Upper lobe of right lung (tissue), 1 donor: ENCODE measurements at regions not wholly inside any gene's neighbourhood (a gene's known extent, or its start where the extent isn't known, plus 50 kb on each side); places are given as distances from the start of the nearest gene placed in this dataset.

Experiments used
- ATAC-seq: fragments of 200-7000 bp; cut with Tn5 transposase; one replicate; pipeline ENCODE4 v1.9.1; 2020; ENCODE audit warnings: mild to moderate bottlenecking, moderate library complexity
- DNase-seq: peaks from one replicate; pipeline ENCODE4 v3.0.0-alpha.2; 2020
- H3K27ac ChIP-seq: fragments of 200-600 bp; one replicate; pipeline ENCODE4 v1.8.0; 2022
- H3K27me3 ChIP-seq: fragments of 200-600 bp; one replicate; pipeline ENCODE4 v1.8.0; 2022; ENCODE audit warnings: mild to moderate bottlenecking
- H3K36me3 ChIP-seq: fragments of 200-600 bp; one replicate; pipeline ENCODE4 v1.8.0; 2022
- H3K4me1 ChIP-seq: fragments of 200-600 bp; one replicate; pipeline ENCODE4 v1.8.0; 2022
- H3K4me3 ChIP-seq: fragments of 200-600 bp; one replicate; pipeline ENCODE4 v1.8.0; 2022; ENCODE audit warnings: mild to moderate bottlenecking
- H3K9me3 ChIP-seq: fragments of 200-600 bp; one replicate; pipeline ENCODE4 v1.8.0; 2022
- CTCF ChIP-seq: fragments of 200-600 bp; IDR thresholded peaks from one replicate; pipeline ENCODE4 v1.8.0; 2022; ENCODE audit warnings: antibody characterized with exemption
- intact Hi-C: fragments of 100-400 bp; cut with DNase I; formaldehyde crosslinking; loops from one replicate; pipeline ENCODE4 v1.11.0; 2022
- donor health status: DM: no; HTN: yes; CAD: no; lungs with severe emphysema.

- intact Hi-C loops: no loop called here
- no peak overlapping the region for H3K4me3 ChIP-seq
Observed at GRCh38 chr5:74122979-74123590, 497.1 kb downstream of the ARHGEF28 start.

DNA sequence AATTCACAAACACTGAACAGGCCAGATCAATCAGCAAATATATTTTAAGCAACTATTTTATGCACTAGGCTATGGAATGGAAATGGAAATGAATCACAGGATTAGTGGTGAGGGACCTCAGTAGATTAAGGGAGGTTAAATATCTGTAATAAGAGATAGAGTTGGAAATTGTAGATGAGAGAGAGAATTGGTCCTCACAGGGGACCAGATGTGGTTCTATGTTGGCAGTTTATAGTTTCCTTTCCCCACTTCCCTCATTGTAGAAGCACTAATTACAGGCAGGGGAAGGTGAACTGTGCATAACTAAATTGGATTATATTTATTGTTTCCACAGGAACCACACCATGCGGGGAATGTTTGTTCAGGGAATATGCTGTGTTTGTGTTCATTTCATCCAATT, 496.2 kb downstream of the ARHGEF28 start:
- TF ChIP-seq CTCF: no peak
- no peak for ATAC-seq
- DNase-seq: no peak
- Histone ChIP-seq H3K36me3 (no peaks in the 10 kb centered on the region), H3K9me3 (no peaks in the 10 kb centered on the region), H3K27ac (no peak overlapping the region), H3K27me3 (no peaks in the 10 kb centered on the region), H3K4me1 (no peaks in the 10 kb centered on the region), H3K4me3 (no peak overlapping the region)
- intact Hi-C loops: no loop called here

More at GRCh38 chr5:74122979-74123590, 497.1 kb downstream of the ARHGEF28 start:
- TF ChIP-seq CTCF: no peak
- Histone ChIP-seq H3K27ac (no peak overlapping the region), H3K4me1 (peaks cover 6% of the 10 kb centered on the region), H3K27me3 (no peaks in the 10 kb centered on the region), H3K36me3 (no peaks in the 10 kb centered on the region), H3K9me3 (no peaks in the 10 kb centered on the region)
- DNase-seq (no peak), ATAC-seq (no peak)

- TF ChIP-seq CTCF: no peak
- Histone ChIP-seq H3K36me3 (no peaks in the 10 kb centered on the region), H3K4me1 (no peaks in the 10 kb centered on the region), H3K4me3 (no peak overlapping the region), H3K27ac (no peak overlapping the region), H3K9me3 (no peaks in the 10 kb centered on the region), H3K27me3 (no peaks in the 10 kb centered on the region)
- intact Hi-C loops: no loop called here
- ATAC-seq (no peak), DNase-seq (no peak)
Observed at GRCh38 chr5:74120585-74120984, 494.6 kb downstream of the ARHGEF28 start.

DNA sequence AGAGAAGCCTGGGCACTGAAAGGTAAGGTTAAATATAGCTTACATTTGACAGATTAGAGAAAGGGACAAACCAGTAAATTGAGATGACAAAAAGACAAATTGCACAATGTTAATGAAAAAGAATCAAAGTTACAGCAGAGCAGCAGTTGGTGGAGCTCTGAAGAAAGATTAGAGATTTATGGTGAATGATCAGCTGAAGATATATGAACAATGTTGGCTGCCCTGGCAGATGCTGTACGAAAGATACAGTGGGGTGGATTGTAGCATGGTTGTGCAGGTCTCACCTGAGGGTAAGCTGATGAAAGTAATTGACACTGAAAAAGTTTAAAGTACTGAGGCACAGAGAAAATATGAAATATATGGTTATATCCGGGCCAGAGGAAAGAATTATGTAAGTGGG, 492.1 kb downstream of the ARHGEF28 start:
- intact Hi-C loops: no loop called here
- Histone ChIP-seq H3K36me3 (no peaks in the 10 kb centered on the region), H3K27ac (no peak overlapping the region), H3K4me1 (no peaks in the 10 kb centered on the region), H3K9me3 (no peaks in the 10 kb centered on the region), H3K4me3 (no peak overlapping the region), H3K27me3 (no peaks in the 10 kb centered on the region)
- ATAC-seq: no peak
- no peak for DNase-seq
- no peak for TF ChIP-seq CTCF

- no peaks in the 10 kb centered on the region for H3K9me3 ChIP-seq
- no peaks in the 10 kb centered on the region for H3K36me3 ChIP-seq
- H3K4me1 ChIP-seq: no peaks in the 10 kb centered on the region
- no peak for TF ChIP-seq CTCF
- no peak for ATAC-seq
- no peak overlapping the region for H3K4me3 ChIP-seq
- intact Hi-C loops: no loop called here
- H3K27ac ChIP-seq: no peak overlapping the region
- DNase-seq: no peak
- no peaks in the 10 kb centered on the region for H3K27me3 ChIP-seq
Observed at GRCh38 chr5:74116984-74117383, 491.0 kb downstream of the ARHGEF28 start.

DNA sequence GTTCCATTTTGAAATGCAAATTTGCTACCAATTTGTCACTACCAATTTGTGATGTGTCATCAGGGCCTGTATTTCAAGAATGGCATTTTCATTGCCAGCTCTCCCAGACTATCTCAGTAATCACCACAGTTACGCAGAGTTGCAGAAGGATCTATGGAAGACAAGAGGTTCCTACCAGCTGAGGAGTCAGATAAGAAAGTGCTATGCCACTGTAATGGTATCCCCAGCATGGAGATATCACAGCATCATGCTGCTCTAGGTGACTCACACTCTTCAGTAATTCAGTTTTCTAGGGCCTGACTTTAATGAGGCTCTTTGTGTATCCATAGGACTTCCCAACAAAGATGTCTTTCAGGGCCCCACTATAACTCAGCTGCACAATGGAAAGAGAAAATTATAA, 490.3 kb downstream of the ARHGEF28 start:
- no peaks in the 10 kb centered on the region for H3K36me3 ChIP-seq
- H3K27me3 ChIP-seq: no peaks in the 10 kb centered on the region
- H3K9me3 ChIP-seq: no peaks in the 10 kb centered on the region
- no peak for TF ChIP-seq CTCF
- no peaks in the 10 kb centered on the region for H3K4me1 ChIP-seq
- no peak overlapping the region for H3K4me3 ChIP-seq
- ATAC-seq (no peak), DNase-seq (no peak)
- intact Hi-C loops: no loop called here
- no peak overlapping the region for H3K27ac ChIP-seq
